NCI-H1105 (cell line): ENCODE measurements at regions not wholly inside any gene's neighbourhood (a gene's known extent, or its start where the extent isn't known, plus 50 kb on each side); places are given as distances from the start of the nearest gene placed in this dataset.
A peak's percentile ranks its signal among the peaks of the same experiment; 100 is the strongest.
"Not testable (repeated sequence)": the region's sequence is repeated elsewhere in the genome, so short reads cannot be mapped to it uniquely, and the experiment has no call there.

ENCODE experiments used
- DNase-seq: peaks from one replicate; lab custom pipeline; 2025; lab: John Stamatoyannopoulos, UW

- DNase-seq = no peak
Observed at GRCh38 chr1:14392859-14393365, 205.6 kb upstream of the KAZN start.

GRCh38 chr1:14396100-14396499 is 202.4 kb upstream of the KAZN start:
- no peak for DNase-seq

GRCh38 chr1:14403961-14404645 is 194.4 kb upstream of the KAZN start:
- DNase-seq = no peak

GRCh38 chr1:14404862-14405301 is 193.6 kb upstream of the KAZN start:
- DNase-seq = no peak

- no peak for DNase-seq
Observed at GRCh38 chr1:14412235-14412634, 186.2 kb upstream of the KAZN start.

GRCh38 chr1:14413819-14414490 is 184.5 kb upstream of the KAZN start:
- DNase-seq = no peak

GRCh38 chr1:14415396-14415795 is 183.1 kb upstream of the KAZN start:
- no peak for DNase-seq

- not testable (repeated sequence) for DNase-seq
Observed at GRCh38 chr1:14419778-14420218, 178.7 kb upstream of the KAZN start.

GRCh38 chr1:14420686-14421085 is 177.8 kb upstream of the KAZN start:
- DNase-seq = no peak

- DNase-seq = no peak
Observed at GRCh38 chr1:14421295-14421976, 177.0 kb upstream of the KAZN start.

GRCh38 chr1:14421977-14422609 is 176.4 kb upstream of the KAZN start:
- peak; percentile 72 for DNase-seq

GRCh38 chr1:14424325-14425002 is 174.0 kb upstream of the KAZN start:
- no peak for DNase-seq

GRCh38 chr1:14426854-14427253 is 171.6 kb upstream of the KAZN start:
- DNase-seq = no peak

- no peak for DNase-seq
Observed at GRCh38 chr1:14429577-14429976, 168.9 kb upstream of the KAZN start.

- not testable (repeated sequence) for DNase-seq
Observed at GRCh38 chr1:14432728-14433127, 165.8 kb upstream of the KAZN start.

- DNase-seq = no peak
Observed at GRCh38 chr1:14435368-14436023, 163.0 kb upstream of the KAZN start.

GRCh38 chr1:14437417-14437918 is 161.0 kb upstream of the KAZN start:
- DNase-seq = no peak

GRCh38 chr1:14438127-14438769 is 160.2 kb upstream of the KAZN start:
- no peak for DNase-seq

GRCh38 chr1:14439015-14439414 is 159.5 kb upstream of the KAZN start:
- DNase-seq = no peak

- DNase-seq = no peak
Observed at GRCh38 chr1:14440166-14440565, 158.3 kb upstream of the KAZN start.

GRCh38 chr1:14440731-14441130 is 157.8 kb upstream of the KAZN start:
- DNase-seq = no peak
